SK-N-SH (cell line): ENCODE measurements at regions not wholly inside any gene's neighbourhood (a gene's known extent, or its start where the extent isn't known, plus 50 kb on each side); places are given as distances from the start of the nearest gene placed in this dataset.

ENCODE experiments used
- CTCF ChIP-seq: fragments of 200-600 bp; sonication (generic); IDR thresholded peaks from 2 replicates; pipeline ENCODE4 v1.6.1; 2017; ENCODE audit warnings: antibody characterized with exemption, mild to moderate bottlenecking, moderate library complexity
- ELF1 ChIP-seq: IDR thresholded peaks from 2 replicates; pipeline ENCODE4 v1.4.0; 2012
- EZH2phosphoT487 ChIP-seq: fragments of 200-600 bp; sonication (generic); IDR thresholded peaks from 2 replicates; pipeline ENCODE4 v1.6.1; 2017; ENCODE audit warnings: low read depth, mixed run types, mild to moderate bottlenecking, antibody characterized with exemption, moderate library complexity, borderline replicate concordance
- FOXJ3 ChIP-seq: sonication (generic); formaldehyde crosslinking; IDR thresholded peaks from 2 replicates; pipeline ENCODE4 v1.5.1; 2020; ENCODE audit warnings: mild to moderate bottlenecking, missing genetic modification reagents
- FOXM1 ChIP-seq: IDR thresholded peaks from 2 replicates; pipeline ENCODE4 v1.4.0; 2012; ENCODE audit warnings: low read depth, mild to moderate bottlenecking
- GABPA ChIP-seq: IDR thresholded peaks from 2 replicates; pipeline ENCODE4 v1.4.0; 2012; ENCODE audit warnings: low read depth, mild to moderate bottlenecking
- JUND ChIP-seq: IDR thresholded peaks from 2 replicates; pipeline ENCODE4 v1.4.0; 2012
- RAD21 ChIP-seq: IDR thresholded peaks from 2 replicates; pipeline ENCODE4 v1.6.1; 2012; ENCODE audit warnings: mild to moderate bottlenecking, low read length
- RFX5 ChIP-seq: IDR thresholded peaks from 2 replicates; pipeline ENCODE4 v1.6.1; 2012; ENCODE audit warnings: mild to moderate bottlenecking, improper control_type of control experiment, low read length
- SIN3A ChIP-seq: IDR thresholded peaks from 2 replicates; pipeline ENCODE4 v1.6.1; 2012; ENCODE audit warnings: low read depth, mild to moderate bottlenecking, low read length, moderate library complexity, borderline replicate concordance
- SMC3 ChIP-seq: IDR thresholded peaks from 2 replicates; pipeline ENCODE4 v1.6.1; 2012; ENCODE audit warnings: low read depth, low read length, improper control_type of control experiment
- TEAD4 ChIP-seq: IDR thresholded peaks from 2 replicates; pipeline ENCODE4 v1.4.0; 2012; ENCODE audit warnings: mild to moderate bottlenecking, borderline replicate concordance; ENCODE audit not compliant: insufficient read depth

GRCh38 chr12:66931091-66931490, 252.2 kb upstream of the GRIP1 start:
- no peak for TF ChIP-seq RFX5
- no peak for TF ChIP-seq CTCF
- no peak for TF ChIP-seq FOXM1
- no peak for TF ChIP-seq RAD21
- TF ChIP-seq TEAD4: no peak
- no peak for TF ChIP-seq JUND
- TF ChIP-seq EZH2phosphoT487: no peak
- TF ChIP-seq GABPA: no peak
- no peak for TF ChIP-seq ELF1
- no peak for TF ChIP-seq SIN3A
- TF ChIP-seq FOXJ3 (CRISPR knock-in tag): no peak
- TF ChIP-seq SMC3: no peak
